Stomach smooth muscle (tissue), 2 donors: ENCODE measurements at regions not wholly inside any gene's neighbourhood (a gene's known extent, or its start where the extent isn't known, plus 50 kb on each side); places are given as distances from the start of the nearest gene placed in this dataset.

Source experiments
- H3K27ac ChIP-seq: one replicate; pipeline ENCODE4 v1.7.0; 2013; ENCODE audit warnings: mild to moderate bottlenecking, low read length, inconsistent platforms
- H3K27me3 ChIP-seq, 2 donors: one replicate each; pipeline ENCODE4 v1.7.0; 2013; ENCODE audit warnings: low read length in 2 of 2; ENCODE audit not compliant: insufficient read depth in 2 of 2, control insufficient read depth in 1 of 2
- H3K36me3 ChIP-seq, 2 donors: one replicate each; pipeline ENCODE4 v1.7.0; 2013; ENCODE audit warnings: low read length in 2 of 2; ENCODE audit not compliant: control insufficient read depth in 2 of 2, insufficient read depth in 2 of 2
- H3K4me1 ChIP-seq: one replicate; pipeline ENCODE4 v1.7.0; 2013; ENCODE audit warnings: low read length; ENCODE audit not compliant: control insufficient read depth, insufficient read depth
- H3K4me3 ChIP-seq, 2 donors: one replicate each; pipeline ENCODE4 v1.7.0; 2013; ENCODE audit warnings: low read length in 2 of 2
- H3K9ac ChIP-seq, 2 donors: one replicate each; pipeline ENCODE4 v1.7.0; 2013; ENCODE audit warnings: low read length in 2 of 2, mild to moderate bottlenecking in 1 of 2
- H3K9me3 ChIP-seq, 2 donors: one replicate each; pipeline ENCODE4 v1.7.0; 2013; ENCODE audit warnings: low read length in 2 of 2; ENCODE audit not compliant: control insufficient read depth in 2 of 2
- donor health status: healthy.
- donor health status: Pancreatic carcinoma.

GRCh38 chr4:188452097-188452496, 312.9 kb downstream of the TRIML1 start:
- no peaks in the 10 kb centered on the region for H3K27me3 ChIP-seq
- no peaks in the 10 kb centered on the region for H3K36me3 ChIP-seq
- no peak overlapping the region for H3K4me3 ChIP-seq
- no peak overlapping the region for H3K9ac ChIP-seq
- H3K27ac ChIP-seq, result no peak overlapping the region
- no peaks in the 10 kb centered on the region for H3K4me1 ChIP-seq
- no peaks in the 10 kb centered on the region for H3K9me3 ChIP-seq

DNA sequence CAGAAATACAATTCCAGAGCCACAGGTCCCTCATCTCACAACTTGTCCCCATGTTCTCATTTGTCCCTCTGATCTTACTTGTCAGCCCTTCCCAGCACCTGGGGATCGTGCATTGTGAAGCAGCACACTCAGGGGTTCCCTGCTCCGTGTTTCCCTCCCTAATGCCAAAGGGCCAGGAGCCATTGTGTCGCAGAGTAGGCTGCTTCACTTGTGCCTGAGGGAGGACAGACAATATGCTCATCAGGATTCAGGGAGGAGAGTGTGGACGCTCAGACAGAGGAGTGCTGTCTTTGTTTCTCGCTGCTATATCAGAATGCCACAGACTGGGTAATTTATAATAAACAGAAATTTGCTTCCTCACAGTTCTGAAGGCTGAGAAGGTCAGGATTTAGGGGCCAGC, 315.3 kb downstream of the TRIML1 start:
- no peak overlapping the region for H3K9ac ChIP-seq
- H3K27me3 ChIP-seq, result no peaks in the 10 kb centered on the region
- H3K27ac ChIP-seq, result no peak overlapping the region
- no peaks in the 10 kb centered on the region for H3K9me3 ChIP-seq
- no peaks in the 10 kb centered on the region for H3K36me3 ChIP-seq
- no peak overlapping the region for H3K4me3 ChIP-seq
- H3K4me1 ChIP-seq, result no peaks in the 10 kb centered on the region

DNA sequence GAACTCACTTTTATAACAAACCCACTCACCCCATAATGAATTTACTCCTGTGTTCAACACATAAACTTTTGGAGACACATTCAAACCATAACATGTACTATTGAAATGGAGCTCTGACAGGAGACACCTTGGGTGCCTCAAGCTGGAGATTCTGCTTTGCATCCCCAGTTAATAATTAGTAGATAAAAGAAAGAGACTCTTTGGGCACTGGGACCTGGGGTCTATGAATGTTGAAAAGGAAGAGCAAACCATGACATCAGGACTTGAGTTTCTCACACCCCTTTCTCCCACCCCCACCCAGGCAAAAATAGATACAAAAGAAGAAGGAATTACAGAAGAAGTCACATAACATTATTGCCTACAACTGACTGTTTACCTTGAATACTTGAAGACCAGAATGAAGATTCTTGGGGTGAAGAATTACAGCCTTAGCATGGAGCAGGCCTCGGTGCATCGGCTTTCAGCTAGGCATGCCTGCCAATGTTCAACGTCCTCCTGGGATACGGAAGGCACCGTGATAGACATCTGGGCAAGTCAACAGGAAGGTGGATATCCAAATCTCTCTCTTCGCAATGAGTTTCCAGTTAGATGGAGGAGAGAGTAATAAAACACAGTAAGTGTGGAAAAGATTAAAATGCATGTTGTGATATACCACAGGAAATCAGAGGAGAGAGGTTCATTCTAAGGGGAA, 316.0 kb downstream of the TRIML1 start:
- H3K4me1 ChIP-seq, result no peaks in the 10 kb centered on the region
- no peak overlapping the region for H3K27ac ChIP-seq
- H3K9ac ChIP-seq, result no peak overlapping the region
- no peaks in the 10 kb centered on the region for H3K9me3 ChIP-seq
- no peaks in the 10 kb centered on the region for H3K36me3 ChIP-seq
- H3K4me3 ChIP-seq, result no peak overlapping the region
- no peaks in the 10 kb centered on the region for H3K27me3 ChIP-seq

- Histone ChIP-seq H3K4me1 (no peaks in the 10 kb centered on the region), H3K36me3 (no peaks in the 10 kb centered on the region), H3K27ac (no peak overlapping the region), H3K4me3 (no peak overlapping the region), H3K27me3 (no peaks in the 10 kb centered on the region), H3K9me3 (no peaks in the 10 kb centered on the region), H3K9ac (no peak overlapping the region)
These were observed 320.1 kb downstream of the TRIML1 start for GRCh38 chr4:188459381-188459780.

GRCh38 chr4:188463909-188464308, 324.7 kb downstream of the TRIML1 start:
- Histone ChIP-seq H3K4me1 (no peaks in the 10 kb centered on the region), H3K36me3 (no peaks in the 10 kb centered on the region), H3K27me3 (no peaks in the 10 kb centered on the region), H3K9ac (no peak overlapping the region), H3K4me3 (no peak overlapping the region), H3K27ac (no peak overlapping the region), H3K9me3 (no peaks in the 10 kb centered on the region)

DNA sequence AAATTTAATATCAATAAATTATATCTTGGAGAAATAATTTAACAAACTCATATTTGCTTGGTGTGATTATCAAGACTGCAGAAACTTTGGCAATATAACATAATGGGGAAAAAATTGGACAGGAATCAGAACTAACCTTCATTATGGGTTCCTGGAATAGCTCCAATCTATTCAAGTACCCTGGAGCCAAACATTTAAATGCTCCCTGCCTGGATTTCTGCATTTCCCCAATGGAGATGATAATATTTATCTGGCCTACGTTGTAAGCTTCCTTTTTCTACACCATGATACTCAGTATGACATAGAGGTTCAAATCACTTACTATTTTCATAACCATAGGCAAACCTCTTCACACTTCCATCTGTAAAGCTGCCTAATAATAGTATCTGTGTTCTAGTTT, 326.8 kb downstream of the TRIML1 start:
- no peaks in the 10 kb centered on the region for H3K9me3 ChIP-seq
- no peak overlapping the region for H3K4me3 ChIP-seq
- no peak overlapping the region for H3K9ac ChIP-seq
- H3K27me3 ChIP-seq, result no peaks in the 10 kb centered on the region
- no peaks in the 10 kb centered on the region for H3K36me3 ChIP-seq
- H3K27ac ChIP-seq, result no peak overlapping the region
- no peaks in the 10 kb centered on the region for H3K4me1 ChIP-seq

- Histone ChIP-seq H3K27me3 (no peaks in the 10 kb centered on the region), H3K36me3 (no peaks in the 10 kb centered on the region), H3K27ac (no peak overlapping the region), H3K4me3 (no peak overlapping the region), H3K9ac (no peak overlapping the region), H3K9me3 (no peaks in the 10 kb centered on the region), H3K4me1 (no peaks in the 10 kb centered on the region)
These were observed 345.0 kb downstream of the TRIML1 start for GRCh38 chr4:188484256-188484655.

- Histone ChIP-seq H3K9me3 (no peaks in the 10 kb centered on the region), H3K27me3 (no peaks in the 10 kb centered on the region), H3K4me3 (no peak overlapping the region), H3K27ac (no peak overlapping the region), H3K36me3 (no peaks in the 10 kb centered on the region), H3K9ac (no peak overlapping the region), H3K4me1 (no peaks in the 10 kb centered on the region)
These were observed 346.7 kb downstream of the TRIML1 start for GRCh38 chr4:188485906-188486305.

GRCh38 chr4:188492886-188493285, 353.6 kb downstream of the TRIML1 start:
- no peaks in the 10 kb centered on the region for H3K27me3 ChIP-seq
- H3K9me3 ChIP-seq, result peaks cover 7 to 8% of the 10 kb centered on the region in 2 donors
- no peaks in the 10 kb centered on the region for H3K36me3 ChIP-seq
- H3K27ac ChIP-seq, result no peak overlapping the region
- no peaks in the 10 kb centered on the region for H3K4me1 ChIP-seq
- no peak overlapping the region for H3K4me3 ChIP-seq
- H3K9ac ChIP-seq, result no peak overlapping the region

- Histone ChIP-seq H3K27ac (no peak overlapping the region), H3K9me3 (peaks cover 7 to 8% of the 10 kb centered on the region in 2 donors), H3K36me3 (no peaks in the 10 kb centered on the region), H3K4me3 (no peak overlapping the region), H3K27me3 (no peaks in the 10 kb centered on the region), H3K9ac (no peak overlapping the region), H3K4me1 (no peaks in the 10 kb centered on the region)
These were observed 355.9 kb downstream of the TRIML1 start for GRCh38 chr4:188495169-188495568.

DNA sequence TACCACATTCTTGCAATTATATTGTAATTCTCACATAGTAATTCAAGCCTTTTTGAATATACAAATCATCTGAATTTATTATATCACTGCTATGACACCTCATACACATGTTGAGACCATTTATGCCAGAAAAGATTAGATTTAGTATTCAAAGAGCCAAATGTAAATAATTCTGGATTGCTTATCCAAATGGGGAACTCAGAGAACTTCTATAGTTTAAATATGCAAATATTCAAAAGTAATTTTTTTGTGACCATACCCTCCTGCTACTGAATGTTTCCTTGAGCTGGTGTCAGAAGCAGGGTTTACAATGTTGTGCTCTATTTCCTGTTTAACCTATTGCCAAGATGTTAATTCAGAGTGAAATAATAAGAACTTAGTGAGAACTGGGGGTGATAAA, 372.2 kb downstream of the TRIML1 start:
- Histone ChIP-seq H3K27ac (no peak overlapping the region), H3K36me3 (no peaks in the 10 kb centered on the region), H3K9me3 (no peaks in the 10 kb centered on the region), H3K4me1 (no peaks in the 10 kb centered on the region), H3K27me3 (no peaks in the 10 kb centered on the region), H3K9ac (no peak overlapping the region), H3K4me3 (no peak overlapping the region)
